ENCODE measurements at regions not wholly inside any gene's neighbourhood (a gene's known extent, or its start where the extent isn't known, plus 50 kb on each side); places are given as distances from the start of the nearest gene placed in this dataset.
"Not testable (repeated sequence)": the region's sequence is repeated elsewhere in the genome, so short reads cannot be mapped to it uniquely, and the experiment has no call there.

GRCh38 chr2:120544522-120544921 lies 191.1 kb upstream of the GLI2 start:
- CTCF ChIA-PET = no interaction called here
- Mint-ChIP-seq H3K36me3 (ENCODE audit: insufficient read depth, unreplicated experiment) (no peaks in the 10 kb centered on the region), H3K4me1 (ENCODE audit: low read depth, unreplicated experiment) (peaks cover 23% of the 10 kb centered on the region), H3K9me3 (ENCODE audit: low read depth, unreplicated experiment) (no peaks in the 10 kb centered on the region), H3K27ac (ENCODE audit: unreplicated experiment) (no peak overlapping the region), H3K4me3 (ENCODE audit: low read depth, unreplicated experiment) (no peak overlapping the region), H3K27me3 (ENCODE audit: unreplicated experiment) (peaks cover 67% of the 10 kb centered on the region)
- BruUV-seq (replicated peaks) = no TSS peak
- intact Hi-C loops (cut with micrococcal nuclease; ENCODE audit: unreplicated experiment) = no loop called here
- TF ChIP-seq, protein P1, sequence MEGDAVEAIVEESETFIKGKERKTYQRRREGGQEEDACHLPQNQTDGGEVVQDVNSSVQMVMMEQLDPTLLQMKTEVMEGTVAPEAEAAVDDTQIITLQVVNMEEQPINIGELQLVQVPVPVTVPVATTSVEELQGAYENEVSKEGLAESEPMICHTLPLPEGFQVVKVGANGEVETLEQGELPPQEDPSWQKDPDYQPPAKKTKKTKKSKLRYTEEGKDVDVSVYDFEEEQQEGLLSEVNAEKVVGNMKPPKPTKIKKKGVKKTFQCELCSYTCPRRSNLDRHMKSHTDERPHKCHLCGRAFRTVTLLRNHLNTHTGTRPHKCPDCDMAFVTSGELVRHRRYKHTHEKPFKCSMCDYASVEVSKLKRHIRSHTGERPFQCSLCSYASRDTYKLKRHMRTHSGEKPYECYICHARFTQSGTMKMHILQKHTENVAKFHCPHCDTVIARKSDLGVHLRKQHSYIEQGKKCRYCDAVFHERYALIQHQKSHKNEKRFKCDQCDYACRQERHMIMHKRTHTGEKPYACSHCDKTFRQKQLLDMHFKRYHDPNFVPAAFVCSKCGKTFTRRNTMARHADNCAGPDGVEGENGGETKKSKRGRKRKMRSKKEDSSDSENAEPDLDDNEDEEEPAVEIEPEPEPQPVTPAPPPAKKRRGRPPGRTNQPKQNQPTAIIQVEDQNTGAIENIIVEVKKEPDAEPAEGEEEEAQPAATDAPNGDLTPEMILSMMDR (IDR thresholded peaks at IDR 0.05; ENCODE audit: unreplicated experiment) = no peak
- DNase-seq = no peak

DNA sequence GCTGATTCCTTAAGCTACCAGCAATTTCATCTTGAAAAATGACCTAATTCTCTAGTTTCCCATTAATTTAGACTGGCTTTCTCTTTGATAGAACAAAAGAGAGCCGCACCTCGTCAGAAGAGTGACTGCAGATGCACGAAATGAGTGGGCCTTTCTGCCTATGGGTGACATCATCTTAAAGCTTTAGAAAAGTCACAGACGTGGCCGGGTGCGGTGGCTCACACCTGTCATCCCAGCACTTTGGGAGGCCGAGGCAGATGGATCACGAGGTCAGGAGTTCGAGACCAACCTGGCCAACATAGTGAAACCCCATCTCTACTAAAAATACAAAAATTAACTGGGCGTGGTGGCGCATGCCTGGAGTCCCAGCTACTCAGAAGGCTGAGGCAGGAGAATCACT lies 190.7 kb upstream of the GLI2 start:
- H3K4me1 Mint-ChIP-seq (ENCODE audit: low read depth, unreplicated experiment) = peaks cover 23% of the 10 kb centered on the region
- H3K9me3 Mint-ChIP-seq (ENCODE audit: low read depth, unreplicated experiment); CTCF ChIA-PET; H3K36me3 Mint-ChIP-seq (ENCODE audit: insufficient read depth, unreplicated experiment); BruUV-seq (replicated peaks); H3K27ac Mint-ChIP-seq (ENCODE audit: unreplicated experiment); DNase-seq; H3K4me3 Mint-ChIP-seq (ENCODE audit: low read depth, unreplicated experiment); intact Hi-C loops (cut with micrococcal nuclease; ENCODE audit: unreplicated experiment): not testable (repeated sequence)
- peaks cover 64% of the 10 kb centered on the region for H3K27me3 Mint-ChIP-seq (ENCODE audit: unreplicated experiment)

DNA sequence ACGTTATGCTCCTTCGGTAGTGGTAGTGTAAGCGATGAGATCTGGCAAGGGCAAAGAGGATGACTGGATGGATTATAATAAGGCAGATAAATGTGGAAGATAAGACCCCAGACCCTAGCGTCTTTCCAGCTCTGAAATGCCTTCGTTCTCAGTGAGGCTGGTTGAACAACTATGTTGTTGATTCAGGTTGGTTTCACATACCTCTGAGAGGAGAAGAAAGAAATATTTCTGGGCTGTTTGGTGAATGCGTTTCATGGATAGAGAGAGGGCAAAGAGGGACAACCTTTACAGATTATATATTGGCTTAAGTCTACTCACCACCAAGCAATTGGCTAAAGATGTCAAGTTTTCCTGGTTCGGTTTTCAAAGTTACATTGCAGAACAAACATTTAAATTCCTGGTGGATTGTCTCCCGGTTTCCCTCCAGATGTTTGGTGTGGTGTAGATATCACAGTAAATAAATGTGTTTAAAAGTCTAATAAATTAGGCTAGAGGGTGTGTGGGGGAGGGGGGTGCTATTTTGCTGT lies 190.1 kb upstream of the GLI2 start:
- H3K4me1 Mint-ChIP-seq (ENCODE audit: low read depth, unreplicated experiment) = peaks cover 18% of the 10 kb centered on the region
- BruUV-seq (replicated peaks) = no TSS peak

DNA sequence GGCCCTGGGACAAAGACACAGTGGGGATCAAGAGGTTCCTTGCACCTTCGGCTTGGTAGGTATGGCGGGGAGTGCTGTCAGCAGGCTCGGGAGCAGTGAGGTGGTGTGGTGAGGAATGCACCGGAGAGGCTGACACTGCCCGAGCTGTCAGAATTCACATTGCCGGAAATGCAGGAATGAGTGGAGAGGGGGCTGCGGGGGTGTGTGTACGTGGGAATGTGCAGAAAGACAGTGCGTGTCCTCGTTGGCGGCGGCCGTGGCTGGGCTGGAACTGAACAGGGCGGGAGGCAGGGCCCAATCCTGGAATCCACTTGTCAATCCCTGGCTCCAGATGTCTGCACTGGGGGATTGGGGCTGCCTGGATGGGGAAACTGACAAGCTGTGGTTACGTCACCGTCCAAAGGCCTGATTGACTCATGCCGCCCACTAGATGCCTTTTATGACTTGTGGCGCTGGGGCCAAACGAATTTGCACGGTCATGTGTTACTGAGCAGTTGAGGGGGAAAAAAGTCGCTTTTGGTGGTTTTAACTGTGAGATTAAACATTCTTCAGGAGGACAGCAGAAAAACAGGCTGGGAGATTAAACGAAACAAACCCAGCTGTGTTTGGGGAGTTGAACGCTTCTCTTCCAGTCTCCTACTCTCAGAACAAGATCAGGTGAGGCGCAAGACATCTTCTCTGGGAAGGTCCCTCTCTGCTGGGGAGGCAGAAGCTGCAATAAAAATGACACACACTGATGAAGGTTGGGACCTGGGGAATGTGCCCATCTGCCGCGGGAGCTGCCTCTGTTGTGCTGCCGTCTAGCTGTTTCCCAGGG lies 189.4 kb upstream of the GLI2 start:
- H3K4me3 Mint-ChIP-seq (ENCODE audit: low read depth, unreplicated experiment) = no peak overlapping the region
- BruUV-seq (replicated peaks) = no TSS peak
- peaks cover 55% of the 10 kb centered on the region for H3K27me3 Mint-ChIP-seq (ENCODE audit: unreplicated experiment)
- CTCF ChIA-PET = no interaction called here
- no peaks in the 10 kb centered on the region for H3K9me3 Mint-ChIP-seq (ENCODE audit: low read depth, unreplicated experiment)
- H3K27ac Mint-ChIP-seq (ENCODE audit: unreplicated experiment) = no peak overlapping the region
- H3K4me1 Mint-ChIP-seq (ENCODE audit: low read depth, unreplicated experiment) = peaks cover 13% of the 10 kb centered on the region
- TF ChIP-seq, protein P1 (IDR thresholded peaks at IDR 0.05; ENCODE audit: unreplicated experiment) = no peak
- intact Hi-C loops (cut with micrococcal nuclease; ENCODE audit: unreplicated experiment) = no loop called here
- peak; percentile 11 for DNase-seq
- no peaks in the 10 kb centered on the region for H3K36me3 Mint-ChIP-seq (ENCODE audit: insufficient read depth, unreplicated experiment)

More for the DNA sequence above, 190.1 kb upstream of the GLI2 start:
- no peak overlapping the region for H3K27ac Mint-ChIP-seq (ENCODE audit: unreplicated experiment)
- H3K9me3 Mint-ChIP-seq (ENCODE audit: low read depth, unreplicated experiment) = no peaks in the 10 kb centered on the region
- peaks cover 62% of the 10 kb centered on the region for H3K27me3 Mint-ChIP-seq (ENCODE audit: unreplicated experiment)
- intact Hi-C loops (cut with micrococcal nuclease; ENCODE audit: unreplicated experiment) = no loop called here
- no peaks in the 10 kb centered on the region for H3K36me3 Mint-ChIP-seq (ENCODE audit: insufficient read depth, unreplicated experiment)
- CTCF ChIA-PET = no interaction called here
- DNase-seq = no peak
- TF ChIP-seq, protein P1 (IDR thresholded peaks at IDR 0.05; ENCODE audit: unreplicated experiment) = no peak
- H3K4me3 Mint-ChIP-seq (ENCODE audit: low read depth, unreplicated experiment) = no peak overlapping the region

GRCh38 chr2:120546865-120547390 lies 188.7 kb upstream of the GLI2 start:
- Mint-ChIP-seq H3K9me3 (ENCODE audit: low read depth, unreplicated experiment) (no peaks in the 10 kb centered on the region), H3K27me3 (ENCODE audit: unreplicated experiment) (peaks cover 48% of the 10 kb centered on the region), H3K36me3 (ENCODE audit: insufficient read depth, unreplicated experiment) (no peaks in the 10 kb centered on the region), H3K4me1 (ENCODE audit: low read depth, unreplicated experiment) (peaks cover 13% of the 10 kb centered on the region), H3K4me3 (ENCODE audit: low read depth, unreplicated experiment) (no peak overlapping the region), H3K27ac (ENCODE audit: unreplicated experiment) (no peak overlapping the region)
- BruUV-seq (replicated peaks) = no TSS peak
- intact Hi-C loops (cut with micrococcal nuclease; ENCODE audit: unreplicated experiment) = no loop called here
- TF ChIP-seq, protein P1 (IDR thresholded peaks at IDR 0.05; ENCODE audit: unreplicated experiment) = no peak
- CTCF ChIA-PET = no interaction called here
- no peak for DNase-seq

All from Calu3 (cell line).